ENCODE measurements at regions not wholly inside any gene's neighbourhood (a gene's known extent, or its start where the extent isn't known, plus 50 kb on each side); places are given as distances from the start of the nearest gene placed in this dataset.
"Not testable (repeated sequence)": the region's sequence is repeated elsewhere in the genome, so short reads cannot be mapped to it uniquely, and the experiment has no call there.

GRCh38 chr3:67979342-67979741 is 324.9 kb upstream of the SUCLG2 start:
- no peak for DNase-seq (ENCODE audit: low read depth in 3 of 3, low spot score in 1 of 3)

GRCh38 chr3:67977762-67978161 is 323.4 kb upstream of the SUCLG2 start:
- no peak for DNase-seq (ENCODE audit: low read depth in 3 of 3, low spot score in 1 of 3)

- no peak for DNase-seq (ENCODE audit: low read depth in 3 of 3, low spot score in 1 of 3)
Measured at GRCh38 chr3:67976663-67977062, 322.3 kb upstream of the SUCLG2 start.

- DNase-seq (ENCODE audit: low read depth in 3 of 3, low spot score in 1 of 3), result no peak
Measured at GRCh38 chr3:67964596-67964995, 310.2 kb upstream of the SUCLG2 start.

- DNase-seq (ENCODE audit: low read depth in 3 of 3, low spot score in 1 of 3), result no peak
Measured at GRCh38 chr3:67957268-67957667, 302.9 kb upstream of the SUCLG2 start.

- DNase-seq (ENCODE audit: low read depth in 3 of 3, low spot score in 1 of 3), result peak; percentile 5 to 30 (median 29)
Measured at GRCh38 chr3:67947808-67948508, 293.5 kb upstream of the SUCLG2 start.

GRCh38 chr3:67946436-67946835 is 292.0 kb upstream of the SUCLG2 start:
- no peak for DNase-seq (ENCODE audit: low read depth in 3 of 3, low spot score in 1 of 3)

GRCh38 chr3:67943546-67943945 is 289.1 kb upstream of the SUCLG2 start:
- DNase-seq (ENCODE audit: low read depth in 3 of 3, low spot score in 1 of 3), result no peak

- no peak for DNase-seq (ENCODE audit: low read depth in 3 of 3, low spot score in 1 of 3)
Measured at GRCh38 chr3:67941433-67942030, 287.1 kb upstream of the SUCLG2 start.

- DNase-seq (ENCODE audit: low read depth in 3 of 3, low spot score in 1 of 3), result no peak
Measured at GRCh38 chr3:67940210-67940952, 286.0 kb upstream of the SUCLG2 start.

GRCh38 chr3:67937498-67938118 is 283.2 kb upstream of the SUCLG2 start:
- no peak for DNase-seq (ENCODE audit: low read depth in 3 of 3, low spot score in 1 of 3)

- DNase-seq (ENCODE audit: low read depth in 3 of 3, low spot score in 1 of 3), result not testable (repeated sequence)
Measured at GRCh38 chr3:67930394-67930793, 276.0 kb upstream of the SUCLG2 start.

GRCh38 chr3:67923796-67924195 is 269.4 kb upstream of the SUCLG2 start:
- no peak for DNase-seq (ENCODE audit: low read depth in 3 of 3, low spot score in 1 of 3)

- DNase-seq (ENCODE audit: low read depth in 3 of 3, low spot score in 1 of 3), result no peak
Measured at GRCh38 chr3:67920969-67921368, 266.6 kb upstream of the SUCLG2 start.

- DNase-seq (ENCODE audit: low read depth in 3 of 3, low spot score in 1 of 3), result no peak
Measured at GRCh38 chr3:67920311-67920710, 265.9 kb upstream of the SUCLG2 start.

- no peak for DNase-seq (ENCODE audit: low read depth in 3 of 3, low spot score in 1 of 3)
Measured at GRCh38 chr3:67916353-67916752, 261.9 kb upstream of the SUCLG2 start.

- DNase-seq (ENCODE audit: low read depth in 3 of 3, low spot score in 1 of 3), result no peak
Measured at GRCh38 chr3:67907735-67908134, 253.3 kb upstream of the SUCLG2 start.

- DNase-seq (ENCODE audit: low read depth in 3 of 3, low spot score in 1 of 3), result no peak
Measured at GRCh38 chr3:67906261-67906660, 251.8 kb upstream of the SUCLG2 start.

- no peak for DNase-seq (ENCODE audit: low read depth in 3 of 3, low spot score in 1 of 3)
Measured at GRCh38 chr3:67901681-67902080, 247.3 kb upstream of the SUCLG2 start.

- DNase-seq (ENCODE audit: low read depth in 3 of 3, low spot score in 1 of 3), result no peak
Measured at GRCh38 chr3:67898916-67899315, 244.5 kb upstream of the SUCLG2 start.

GRCh38 chr3:67897351-67898336 is 243.2 kb upstream of the SUCLG2 start:
- no peak for DNase-seq (ENCODE audit: low read depth in 3 of 3, low spot score in 1 of 3)

Measured in stimulated activated CD4-positive, alpha-beta T cell treated with anti-CD3 and anti-CD28 coated beads, TNF-alpha, amount 100 ng/mL, for 1 hour (primary cell).